Neural progenitor cell (in vitro differentiated cells): ENCODE measurements at regions not wholly inside any gene's neighbourhood (a gene's known extent, or its start where the extent isn't known, plus 50 kb on each side); places are given as distances from the start of the nearest gene placed in this dataset.

Experiments
- DNase-seq: peaks from one replicate; pipeline ENCODE4 v3.0.0-alpha.2; 2016; ENCODE audit warnings: low spot score
- H2AFZ ChIP-seq: fragments of 200-600 bp; sonication (generic); replicated peaks from 2 replicates; pipeline ENCODE4 v1.6.1; 2016; ENCODE audit warnings: antibody characterized with exemption
- H3F3A ChIP-seq: fragments of 200-600 bp; sonication (generic); 2 replicates; pipeline ENCODE4 v1.6.1; 2016; ENCODE audit warnings: antibody characterized with exemption, low read depth
- H3K27ac ChIP-seq: fragments of 200-600 bp; sonication (generic); 2 replicates; pipeline ENCODE4 v1.5.1; 2016; ENCODE audit warnings: mild to moderate bottlenecking
- H3K27me3 ChIP-seq: fragments of 200-600 bp; sonication (generic); 2 replicates; pipeline ENCODE4 v1.6.1; 2016; ENCODE audit warnings: mild to moderate bottlenecking, moderate library complexity
- H3K36me3 ChIP-seq: fragments of 200-600 bp; sonication (generic); 2 replicates; pipeline ENCODE4 v1.5.1; 2016
- H3K4me1 ChIP-seq: fragments of 200-600 bp; sonication (generic); 2 replicates; pipeline ENCODE4 v1.6.1; 2016; ENCODE audit warnings: mixed run types
- H3K4me2 ChIP-seq: fragments of 200-600 bp; sonication (generic); 2 replicates; pipeline ENCODE4 v1.6.1; 2016
- H3K4me3 ChIP-seq: fragments of 200-600 bp; sonication (generic); 2 replicates; pipeline ENCODE4 v1.5.1; 2016
- H3K79me2 ChIP-seq: fragments of 200-600 bp; sonication (generic); 2 replicates; pipeline ENCODE4 v1.6.1; 2016; ENCODE audit warnings: low read depth
- H3K9ac ChIP-seq: fragments of 200-600 bp; sonication (generic); 2 replicates; pipeline ENCODE4 v1.6.1; 2016
- H3K9me3 ChIP-seq: fragments of 200-600 bp; sonication (generic); 2 replicates; pipeline ENCODE4 v1.5.1; 2016; ENCODE audit warnings: low read depth
- H4K20me1 ChIP-seq: fragments of 200-600 bp; sonication (generic); 2 replicates; pipeline ENCODE4 v1.6.1; 2016; ENCODE audit warnings: low read depth
- H3K27ac Mint-ChIP-seq: 3 replicates; pipeline ENCODE4 v1.8.0; 2021; ENCODE audit warnings: mixed read lengths
- H3K27me3 Mint-ChIP-seq: 2 replicates; pipeline ENCODE4 v1.8.0; 2022; ENCODE audit warnings: low read depth, mild to moderate bottlenecking, inconsistent platforms, moderate library complexity, mixed read lengths; ENCODE audit not compliant: insufficient read depth
- H3K36me3 Mint-ChIP-seq: 3 replicates; pipeline ENCODE4 v1.8.0; 2021; ENCODE audit warnings: mixed read lengths
- H3K4me1 Mint-ChIP-seq: 3 replicates; pipeline ENCODE4 v1.8.0; 2021; ENCODE audit warnings: mixed read lengths
- H3K4me3 Mint-ChIP-seq: 3 replicates; pipeline ENCODE4 v1.8.0; 2021; ENCODE audit warnings: mild to moderate bottlenecking, moderate library complexity, mixed read lengths
- H3K9me3 Mint-ChIP-seq: 3 replicates; pipeline ENCODE4 v1.8.0; 2020; ENCODE audit warnings: mixed read lengths
- EZH2 ChIP-seq: fragments of 200-600 bp; sonication (generic); IDR thresholded peaks from 2 replicates; pipeline ENCODE4 v1.6.1; 2017; ENCODE audit warnings: antibody characterized with exemption, mild to moderate bottlenecking, moderate library complexity
- EZH2phosphoT487 ChIP-seq: fragments of 200-600 bp; sonication (generic); IDR thresholded peaks from 2 replicates; pipeline ENCODE4 v1.6.1; 2017; ENCODE audit warnings: antibody characterized with exemption
- TF ChIP-seq, protein P1 (sequence below): fragments of 200-600 bp; sonication (generic); IDR thresholded peaks from 2 replicates; pipeline ENCODE4 v1.5.1; 2017; ENCODE audit warnings: antibody characterized with exemption, mild to moderate bottlenecking

- no peak overlapping the region for H3K4me3 Mint-ChIP-seq
- no peaks in the 10 kb centered on the region for H3K9me3 Mint-ChIP-seq
- H3K27me3 Mint-ChIP-seq = no peaks in the 10 kb centered on the region
- no peaks in the 10 kb centered on the region for H3K9me3 ChIP-seq
- H3K36me3 Mint-ChIP-seq = no peaks in the 10 kb centered on the region
- H3K79me2 ChIP-seq = no peaks in the 10 kb centered on the region
- no peaks in the 10 kb centered on the region for H3K36me3 ChIP-seq
- no peak overlapping the region for H3K27ac Mint-ChIP-seq
- no peaks in the 10 kb centered on the region for H3K27me3 ChIP-seq
- H3F3A ChIP-seq = no peaks in the 10 kb centered on the region
- no peak overlapping the region for H3K4me2 ChIP-seq
- no peak overlapping the region for H3K4me3 ChIP-seq
- H3K9ac ChIP-seq = no peak overlapping the region
- H2AFZ ChIP-seq = no peak overlapping the region
- H3K4me1 Mint-ChIP-seq = no peaks in the 10 kb centered on the region
- H4K20me1 ChIP-seq = no peaks in the 10 kb centered on the region
- DNase-seq = no peak
- H3K4me1 ChIP-seq = no peaks in the 10 kb centered on the region
- no peak overlapping the region for H3K27ac ChIP-seq
- TF ChIP-seq, protein P1, sequence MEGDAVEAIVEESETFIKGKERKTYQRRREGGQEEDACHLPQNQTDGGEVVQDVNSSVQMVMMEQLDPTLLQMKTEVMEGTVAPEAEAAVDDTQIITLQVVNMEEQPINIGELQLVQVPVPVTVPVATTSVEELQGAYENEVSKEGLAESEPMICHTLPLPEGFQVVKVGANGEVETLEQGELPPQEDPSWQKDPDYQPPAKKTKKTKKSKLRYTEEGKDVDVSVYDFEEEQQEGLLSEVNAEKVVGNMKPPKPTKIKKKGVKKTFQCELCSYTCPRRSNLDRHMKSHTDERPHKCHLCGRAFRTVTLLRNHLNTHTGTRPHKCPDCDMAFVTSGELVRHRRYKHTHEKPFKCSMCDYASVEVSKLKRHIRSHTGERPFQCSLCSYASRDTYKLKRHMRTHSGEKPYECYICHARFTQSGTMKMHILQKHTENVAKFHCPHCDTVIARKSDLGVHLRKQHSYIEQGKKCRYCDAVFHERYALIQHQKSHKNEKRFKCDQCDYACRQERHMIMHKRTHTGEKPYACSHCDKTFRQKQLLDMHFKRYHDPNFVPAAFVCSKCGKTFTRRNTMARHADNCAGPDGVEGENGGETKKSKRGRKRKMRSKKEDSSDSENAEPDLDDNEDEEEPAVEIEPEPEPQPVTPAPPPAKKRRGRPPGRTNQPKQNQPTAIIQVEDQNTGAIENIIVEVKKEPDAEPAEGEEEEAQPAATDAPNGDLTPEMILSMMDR = no peak
- TF ChIP-seq EZH2 = no peak
- no peak for TF ChIP-seq EZH2phosphoT487
Measured at GRCh38 chr14:46499521-46499920, 152.1 kb downstream of the RPL10L start.

GRCh38 chr14:46496409-46496808 lies 155.2 kb downstream of the RPL10L start:
- H4K20me1 ChIP-seq = no peaks in the 10 kb centered on the region
- no peaks in the 10 kb centered on the region for H3K9me3 ChIP-seq
- Mint-ChIP-seq H3K27me3 (no peaks in the 10 kb centered on the region), H3K9me3 (no peaks in the 10 kb centered on the region), H3K4me1 (no peaks in the 10 kb centered on the region), H3K4me3 (no peak overlapping the region), H3K27ac (no peak overlapping the region), H3K36me3 (no peaks in the 10 kb centered on the region)
- H3K79me2 ChIP-seq = no peaks in the 10 kb centered on the region
- no peaks in the 10 kb centered on the region for H3K27me3 ChIP-seq
- no peaks in the 10 kb centered on the region for H3K36me3 ChIP-seq
- no peaks in the 10 kb centered on the region for H3K4me1 ChIP-seq
- DNase-seq = no peak
- H3K4me3 ChIP-seq = no peak overlapping the region
- H3K27ac ChIP-seq = no peak overlapping the region
- no peak overlapping the region for H2AFZ ChIP-seq
- no peak overlapping the region for H3K9ac ChIP-seq
- no peak overlapping the region for H3K4me2 ChIP-seq
- TF ChIP-seq EZH2 = no peak
- no peak for TF ChIP-seq EZH2phosphoT487
- TF ChIP-seq, protein P1 = no peak
- H3F3A ChIP-seq = no peaks in the 10 kb centered on the region

- H3K27me3 Mint-ChIP-seq = no peaks in the 10 kb centered on the region
- Histone ChIP-seq H3K9ac (no peak overlapping the region), H3F3A (no peaks in the 10 kb centered on the region), H2AFZ (peak overlapping the region; percentile 45), H3K4me2 (no peak overlapping the region), H3K4me3 (no peak overlapping the region), H3K9me3 (no peaks in the 10 kb centered on the region), H3K4me1 (no peaks in the 10 kb centered on the region), H4K20me1 (no peaks in the 10 kb centered on the region), H3K27me3 (no peaks in the 10 kb centered on the region), H3K79me2 (no peaks in the 10 kb centered on the region), H3K27ac (no peak overlapping the region), H3K36me3 (no peaks in the 10 kb centered on the region)
- TF ChIP-seq, protein P1 = peak; percentile 75
- TF ChIP-seq EZH2 = no peak
- TF ChIP-seq EZH2phosphoT487 = no peak
- H3K36me3 Mint-ChIP-seq = no peaks in the 10 kb centered on the region
- H3K4me3 Mint-ChIP-seq = no peak overlapping the region
- peaks cover 9% of the 10 kb centered on the region for H3K4me1 Mint-ChIP-seq
- DNase-seq = peak; percentile 57
- no peak overlapping the region for H3K27ac Mint-ChIP-seq
- H3K9me3 Mint-ChIP-seq = no peaks in the 10 kb centered on the region
Measured at GRCh38 chr14:46490238-46490685, 161.3 kb downstream of the RPL10L start.
